SU-DHL-6 (cell line): ENCODE measurements at regions not wholly inside any gene's neighbourhood (a gene's known extent, or its start where the extent isn't known, plus 50 kb on each side); places are given as distances from the start of the nearest gene placed in this dataset.

Experiments
- CTCF ChIP-seq: fragments of 200-600 bp; sonication (generic); IDR thresholded peaks from one replicate; pipeline ENCODE4 v1.5.1; 2017; ENCODE audit warnings: antibody characterized with exemption, mild to moderate bottlenecking, low read length, moderate library complexity; ENCODE audit not compliant: insufficient read depth, poor library complexity, severe bottlenecking
- EZH2phosphoT487 ChIP-seq: fragments of 200-600 bp; sonication (generic), shearing (Covaris generic); conservative IDR thresholded peaks from 2 replicates; pipeline ENCODE4 v1.6.1; 2018; ENCODE audit warnings: mild to moderate bottlenecking, antibody characterized with exemption, low read length, moderate library complexity, mixed read lengths

- TF ChIP-seq CTCF (no peak), EZH2phosphoT487 (no peak)
Measured at GRCh38 chr11:62048100-62048499, 75.7 kb upstream of the INCENP start.
